Gastroesophageal sphincter (tissue), 4 donors: ENCODE measurements at regions not wholly inside any gene's neighbourhood (a gene's known extent, or its start where the extent isn't known, plus 50 kb on each side); places are given as distances from the start of the nearest gene placed in this dataset.
"Not testable (repeated sequence)": the region's sequence is repeated elsewhere in the genome, so short reads cannot be mapped to it uniquely, and the experiment has no call there.

Source experiments
- ATAC-seq: fragments of 150-250 bp; one replicate; pipeline ENCODE4 v1.9.1; 2016; ENCODE audit warnings: mild to moderate bottlenecking, moderate library complexity
- H3K27ac ChIP-seq, 4 donors: fragments of 200-600 bp; sonication (generic) in 3 of 4; 1 replicate in 3 of 4; 2 replicates in 1 of 4; pipeline ENCODE4 v1.5.1; 2016 to 2019
- H3K27me3 ChIP-seq: fragments of 200-600 bp; sonication (generic); one replicate; pipeline ENCODE4 v1.5.1; 2019
- H3K36me3 ChIP-seq, 2 donors: fragments of 200-600 bp; sonication (generic); one replicate each; pipeline ENCODE4 v1.5.1; 2019; ENCODE audit warnings: control low read depth in 1 of 2
- H3K4me1 ChIP-seq, 3 donors: fragments of 200-600 bp; sonication (generic); 1 replicate in 2 of 3; 2 replicates in 1 of 3; pipeline ENCODE4 v1.5.1; 2016 to 2019; ENCODE audit warnings: control low read depth in 2 of 3
- H3K4me3 ChIP-seq, 2 donors: fragments of 200-600 bp; sonication (generic); one replicate each; pipeline ENCODE4 v1.5.1; 2019; ENCODE audit warnings: mild to moderate bottlenecking in 1 of 2, moderate library complexity in 1 of 2
- H3K9me3 ChIP-seq, 3 donors: fragments of 200-600 bp; sonication (generic); one replicate each; pipeline ENCODE4 v1.5.1; 2017 to 2019; ENCODE audit warnings: control low read depth in 2 of 3
- CTCF ChIP-seq, 4 experiments: fragments of 200-600 bp in 2 of 4; fragments of 450-650 bp in 2 of 4; sonication (generic) in 1 of 4; IDR thresholded peaks; one replicate each; pipeline ENCODE4 v1.5.1; 2017 to 2019; ENCODE audit warnings: antibody characterized with exemption in 4 of 4, mild to moderate bottlenecking in 2 of 4, moderate library complexity in 2 of 4
- EP300 ChIP-seq: sonication (generic); formaldehyde crosslinking; IDR thresholded peaks from one replicate; pipeline ENCODE4 v1.6.1; 2017; ENCODE audit warnings: antibody characterized with exemption, mild to moderate bottlenecking
- POLR2A ChIP-seq, 2 donors: fragments of 450-650 bp; IDR thresholded peaks; one replicate each; pipeline ENCODE4 v1.6.1; 2017; ENCODE audit warnings: antibody characterized with exemption in 2 of 2, mild to moderate bottlenecking in 2 of 2, moderate library complexity in 1 of 2
- POLR2AphosphoS5 ChIP-seq: sonication (generic); formaldehyde crosslinking; IDR thresholded peaks from one replicate; pipeline ENCODE4 v1.6.1; 2017; ENCODE audit warnings: antibody characterized with exemption
- WGBS, 2 donors: methylation state at CpG; one replicate each; pipeline ENCODE4 v1.1.5; 2018; ENCODE audit warnings: low coverage in 1 of 2; 5-methylcytosine and 5-hydroxymethylcytosine counted together

DNA sequence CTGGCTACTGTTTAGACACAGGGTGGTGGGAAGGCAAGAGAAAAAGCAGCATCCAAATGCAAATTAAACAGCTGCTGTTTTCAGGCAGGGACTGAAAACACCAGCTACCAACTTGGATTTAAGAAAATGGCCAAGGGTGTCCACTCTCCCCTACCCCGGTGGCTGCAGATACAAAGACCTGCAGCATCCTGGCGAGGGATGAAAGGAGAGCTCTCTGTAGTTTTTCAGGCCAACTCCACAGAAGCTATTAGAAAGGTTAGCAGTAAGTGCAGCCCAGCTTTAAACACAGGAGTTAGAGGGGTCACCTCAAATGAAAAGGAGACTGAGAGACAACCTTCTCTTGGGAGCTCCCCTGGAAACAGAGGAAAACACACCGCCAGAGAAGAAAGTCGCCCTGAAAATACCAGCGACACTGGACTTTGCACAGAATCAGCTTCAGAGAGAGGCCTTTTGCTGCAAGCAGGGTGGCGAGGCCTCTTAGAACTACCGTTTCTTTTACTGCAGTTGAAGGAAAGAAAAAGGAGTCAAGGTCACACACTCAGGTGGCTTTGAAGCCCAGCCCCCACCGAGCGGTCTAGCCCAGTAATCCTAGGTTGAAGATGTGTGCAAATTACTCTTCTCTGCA, 74.4 kb upstream of the TIAM1 start:
- no peak for ATAC-seq
- H3K4me1 ChIP-seq = no peaks in the 10 kb centered on the region
- no peaks in the 10 kb centered on the region for H3K27me3 ChIP-seq
- TF ChIP-seq EP300 (no peak), POLR2AphosphoS5 (no peak), CTCF (IDR thresholded peaks at IDR 0.05) (no peak), POLR2A (IDR thresholded peaks at IDR 0.05) (no peak)
- no peaks in the 10 kb centered on the region for H3K36me3 ChIP-seq
- H3K4me3 ChIP-seq = no peak overlapping the region
- no peaks in the 10 kb centered on the region for H3K9me3 ChIP-seq
- 76 to 82% methylated on average over 5 to 8 of the region's 9 CpGs for WGBS, 2 donors
- no peak overlapping the region for H3K27ac ChIP-seq

- H3K9me3 ChIP-seq, H3K4me3 ChIP-seq, H3K27me3 ChIP-seq, H3K4me1 ChIP-seq, H3K36me3 ChIP-seq, H3K27ac ChIP-seq, ATAC-seq: not testable (repeated sequence)
- 85 to 88% methylated on average over 2 to 3 of the region's 3 CpGs for WGBS, 2 donors
These were observed 73.2 kb upstream of the TIAM1 start for GRCh38 chr21:31417214-31417613.

DNA sequence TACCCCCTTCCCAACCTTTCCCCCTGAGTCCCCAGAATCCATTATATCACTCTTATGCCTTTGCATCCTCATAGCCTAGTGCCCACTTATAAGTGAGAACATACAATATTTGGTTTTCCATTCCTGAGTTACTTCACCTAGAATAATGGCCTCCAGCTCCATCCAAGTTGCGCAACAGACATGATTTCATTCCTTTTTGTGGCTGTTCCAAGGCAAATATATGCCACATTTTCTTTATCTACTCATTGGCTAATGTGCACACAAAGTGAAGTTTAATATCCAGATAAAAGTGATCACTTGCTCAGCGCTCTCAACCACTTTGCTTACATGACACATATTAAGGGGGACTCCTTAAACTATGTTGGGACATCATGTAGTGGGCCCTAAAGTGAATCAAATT, 72.4 kb upstream of the TIAM1 start:
- Histone ChIP-seq H3K27ac (no peak overlapping the region), H3K27me3 (no peaks in the 10 kb centered on the region), H3K4me3 (no peak overlapping the region), H3K36me3 (no peaks in the 10 kb centered on the region), H3K4me1 (no peaks in the 10 kb centered on the region), H3K9me3 (no peaks in the 10 kb centered on the region)
- no peak for ATAC-seq
- TF ChIP-seq POLR2A (IDR thresholded peaks at IDR 0.05) (no peak), CTCF (IDR thresholded peaks at IDR 0.05) (no peak), POLR2AphosphoS5 (no peak), EP300 (no peak)
- WGBS, 2 donors = 90 to 100% methylated on average over 2 of the region's 2 CpGs

- no peak for ATAC-seq
- Histone ChIP-seq H3K27ac (no peak overlapping the region), H3K27me3 (no peaks in the 10 kb centered on the region), H3K4me1 (peaks cover 0 to 3% (median 0%) of the 10 kb centered on the region in 3 donors), H3K36me3 (no peaks in the 10 kb centered on the region), H3K9me3 (no peaks in the 10 kb centered on the region), H3K4me3 (no peak overlapping the region)
- TF ChIP-seq EP300 = no peak
- no peak for TF ChIP-seq POLR2A (IDR thresholded peaks at IDR 0.05)
- WGBS, 2 donors = 65 to 75% methylated on average over 5 to 12 of the region's 12 CpGs
These were observed 70.4 kb upstream of the TIAM1 start for GRCh38 chr21:31414263-31415000.

GRCh38 chr21:31413698-31414097, 69.6 kb upstream of the TIAM1 start:
- Histone ChIP-seq H3K27me3 (no peaks in the 10 kb centered on the region), H3K4me1 (peaks cover 0 to 7% (median 0%) of the 10 kb centered on the region in 3 donors), H3K36me3 (no peaks in the 10 kb centered on the region), H3K4me3 (no peak overlapping the region), H3K9me3 (no peaks in the 10 kb centered on the region), H3K27ac (no peak overlapping the region)
- TF ChIP-seq EP300 = no peak
- no peak for TF ChIP-seq POLR2A (IDR thresholded peaks at IDR 0.05)
- no peak for TF ChIP-seq CTCF (IDR thresholded peaks at IDR 0.05)
- no peak for TF ChIP-seq POLR2AphosphoS5
- no peak for ATAC-seq
- WGBS, 2 donors = 72 to 93% methylated on average over 7 to 8 of the region's 9 CpGs

DNA sequence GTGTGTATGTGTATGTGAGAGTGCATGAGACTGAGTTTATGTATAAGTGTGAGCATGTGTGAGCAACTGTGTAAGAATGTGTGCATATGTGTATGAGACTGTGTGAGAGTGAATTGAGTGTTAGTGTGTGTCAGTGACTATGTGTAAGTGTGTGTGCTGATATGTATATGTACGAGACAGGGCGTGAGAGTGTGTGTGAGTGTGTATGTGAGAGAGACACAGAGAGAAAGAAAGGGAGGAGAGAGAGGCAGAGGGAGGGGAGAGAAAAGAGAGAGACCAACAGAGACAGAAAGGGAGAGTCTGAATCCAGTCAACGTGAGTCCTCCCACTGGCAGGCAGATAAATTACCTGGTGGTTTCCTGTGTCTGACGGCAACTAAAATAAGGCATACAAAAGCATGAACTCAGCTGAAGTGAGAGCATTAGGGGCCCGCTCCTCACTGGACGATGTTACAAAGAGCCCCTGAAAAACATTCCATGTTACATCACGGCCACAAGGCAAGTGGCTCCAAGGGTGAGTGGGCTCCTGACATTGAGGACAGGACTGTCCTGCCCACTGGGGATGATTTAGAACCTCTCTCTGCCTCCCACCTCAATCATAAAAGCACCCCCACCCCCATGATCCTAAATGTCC, 66.6 kb upstream of the TIAM1 start:
- no peaks in the 10 kb centered on the region for H3K27me3 ChIP-seq
- no peak overlapping the region for H3K4me3 ChIP-seq
- no peak overlapping the region for H3K27ac ChIP-seq
- ATAC-seq = no peak
- peaks cover 0 to 9% (median 0%) of the 10 kb centered on the region in 3 donors for H3K4me1 ChIP-seq
- H3K9me3 ChIP-seq = no peaks in the 10 kb centered on the region
- WGBS, 2 donors = 40 to 41% methylated on average over 5 to 6 of the region's 7 CpGs
- TF ChIP-seq POLR2A (IDR thresholded peaks at IDR 0.05) (no peak), CTCF (IDR thresholded peaks at IDR 0.05) (no peak), POLR2AphosphoS5 (no peak), EP300 (no peak)
- no peaks in the 10 kb centered on the region for H3K36me3 ChIP-seq
